Hematopoietic multipotent progenitor cell treated with erythropoietin and hydrocortisone succinate and interleukin-3 and kit ligand, for 6 days (in vitro differentiated cells): ENCODE measurements at regions not wholly inside any gene's neighbourhood (a gene's known extent, or its start where the extent isn't known, plus 50 kb on each side); places are given as distances from the start of the nearest gene placed in this dataset.
"Not testable (repeated sequence)": the region's sequence is repeated elsewhere in the genome, so short reads cannot be mapped to it uniquely, and the experiment has no call there.

Experiments
- DNase-seq: peaks from one replicate; pipeline ENCODE4 v3.0.0-alpha.2; 2015

GRCh38 chr3:101950985-101951733 lies 101.8 kb downstream of the NFKBIZ start:
- no peak for DNase-seq

DNA sequence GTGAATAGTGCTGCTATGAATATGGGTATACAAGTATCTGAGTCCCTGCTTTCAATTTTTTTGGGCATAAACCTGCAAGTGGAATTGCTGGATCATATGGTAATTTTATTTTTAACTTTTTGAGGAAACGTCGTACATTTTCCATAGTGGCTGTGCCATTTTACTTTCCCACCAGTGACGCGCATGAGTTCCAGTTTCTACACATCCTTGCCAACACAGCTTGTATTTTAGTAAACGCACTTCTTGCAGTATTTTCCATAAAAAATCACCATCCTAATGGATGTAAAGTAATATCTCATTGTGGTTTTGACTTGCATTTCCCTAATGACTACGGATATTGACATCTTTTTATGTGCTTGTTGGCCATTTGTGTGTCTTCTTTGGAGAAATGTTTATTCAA lies 105.0 kb downstream of the NFKBIZ start:
- no peak for DNase-seq

DNA sequence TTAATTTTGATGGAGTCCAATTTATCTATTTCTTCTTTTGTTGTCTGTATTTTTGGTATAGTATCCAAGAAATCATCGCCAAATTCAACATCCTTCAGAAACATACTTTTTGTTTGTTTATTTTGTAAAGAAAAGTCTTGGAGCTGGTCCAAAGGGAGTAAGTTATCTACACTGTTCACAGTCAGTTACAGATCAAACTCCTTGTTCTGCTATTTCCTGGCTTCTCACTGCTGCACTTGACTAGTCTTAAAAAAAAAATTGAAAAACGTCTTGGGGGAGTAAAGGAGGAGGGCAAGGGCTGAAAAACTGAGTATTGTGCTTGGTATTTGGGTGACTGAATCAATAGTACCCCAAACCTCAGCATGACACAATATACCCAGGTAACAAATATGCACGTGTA lies 105.6 kb downstream of the NFKBIZ start:
- DNase-seq = no peak

- DNase-seq = no peak
Observed at GRCh38 chr3:101962055-101962454, 112.7 kb downstream of the NFKBIZ start.

DNA sequence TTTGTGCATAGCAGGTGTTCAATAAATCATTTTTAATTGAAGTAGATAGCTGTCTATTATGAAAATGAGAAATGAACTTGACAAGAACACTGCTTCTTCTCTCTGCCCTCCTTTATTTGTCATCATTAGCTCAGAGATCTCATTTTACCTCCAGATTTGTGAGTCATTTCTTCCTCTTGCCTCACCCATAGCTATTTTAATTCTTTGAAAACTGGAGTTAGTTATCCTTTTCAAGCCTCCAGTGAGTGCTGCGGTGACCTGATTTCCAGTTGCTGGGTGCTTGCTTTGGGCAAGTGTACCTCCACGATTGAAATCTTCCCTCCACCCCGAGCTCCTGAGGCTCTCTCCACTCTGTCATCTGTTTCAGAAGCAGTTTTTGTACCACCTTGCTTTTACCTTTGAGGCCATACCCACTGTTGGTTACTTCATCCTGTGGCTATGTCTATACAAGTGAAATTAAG lies 114.6 kb downstream of the NFKBIZ start:
- no peak for DNase-seq

- no peak for DNase-seq
Observed at GRCh38 chr3:101964861-101965260, 115.5 kb downstream of the NFKBIZ start.

DNA sequence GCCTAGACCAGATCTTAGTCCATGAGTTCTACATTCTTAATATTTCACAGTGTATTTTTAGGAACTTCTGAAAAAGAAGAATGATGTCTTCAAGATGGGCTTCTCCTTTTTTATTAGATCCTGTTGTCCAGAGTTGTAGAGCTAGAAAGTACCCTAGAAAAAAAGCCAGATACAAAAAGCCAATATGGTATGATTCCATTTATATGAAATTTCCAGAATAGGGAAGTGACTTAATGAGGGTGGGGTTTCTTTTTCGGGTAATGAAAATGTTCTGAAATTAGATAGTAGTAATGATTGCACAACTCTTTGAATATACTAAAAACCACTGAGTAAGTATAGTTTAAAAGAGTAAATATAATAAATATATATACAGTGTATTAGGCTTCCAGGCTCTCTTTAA lies 116.9 kb downstream of the NFKBIZ start:
- DNase-seq = peak; percentile 15

DNA sequence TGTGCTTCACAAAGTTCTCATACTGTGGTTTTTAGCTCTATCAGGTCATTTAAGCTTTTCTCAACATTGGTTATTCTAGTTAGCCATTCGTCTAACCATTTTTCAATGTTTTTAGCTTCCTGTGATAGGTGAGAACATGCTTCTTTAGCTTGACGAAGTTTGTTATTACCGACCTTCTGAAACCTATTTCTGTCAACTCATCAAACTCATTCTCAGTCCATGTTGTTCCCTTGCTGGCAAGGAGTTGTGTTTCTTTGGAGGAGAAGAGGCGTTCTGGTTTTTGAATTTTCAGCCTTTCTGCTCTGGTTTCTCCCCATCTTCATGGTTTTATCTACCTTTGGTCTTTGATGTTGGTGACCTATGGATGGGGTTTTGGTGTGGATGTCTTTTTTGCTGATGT lies 120.9 kb downstream of the NFKBIZ start:
- DNase-seq = no peak

DNA sequence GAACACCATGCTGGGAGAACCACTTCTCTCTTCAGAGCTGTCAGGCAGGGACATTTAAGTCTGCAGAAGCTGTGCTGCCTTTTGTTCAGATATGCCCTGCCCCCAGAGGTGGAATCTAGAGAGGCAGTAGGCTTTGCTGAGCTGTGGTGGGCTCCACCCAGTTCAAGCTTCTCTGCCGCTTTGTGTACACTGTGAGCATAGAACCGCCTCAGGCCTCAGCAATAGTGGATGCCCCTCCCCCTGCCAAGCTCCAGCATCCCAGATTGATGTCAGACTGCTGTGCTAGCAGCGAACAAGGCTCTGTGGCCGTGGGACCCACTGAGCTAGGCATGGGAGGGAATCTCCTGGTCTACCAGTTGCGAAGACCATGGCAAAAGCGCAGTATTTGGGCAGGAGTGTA lies 121.6 kb downstream of the NFKBIZ start:
- no peak for DNase-seq

DNA sequence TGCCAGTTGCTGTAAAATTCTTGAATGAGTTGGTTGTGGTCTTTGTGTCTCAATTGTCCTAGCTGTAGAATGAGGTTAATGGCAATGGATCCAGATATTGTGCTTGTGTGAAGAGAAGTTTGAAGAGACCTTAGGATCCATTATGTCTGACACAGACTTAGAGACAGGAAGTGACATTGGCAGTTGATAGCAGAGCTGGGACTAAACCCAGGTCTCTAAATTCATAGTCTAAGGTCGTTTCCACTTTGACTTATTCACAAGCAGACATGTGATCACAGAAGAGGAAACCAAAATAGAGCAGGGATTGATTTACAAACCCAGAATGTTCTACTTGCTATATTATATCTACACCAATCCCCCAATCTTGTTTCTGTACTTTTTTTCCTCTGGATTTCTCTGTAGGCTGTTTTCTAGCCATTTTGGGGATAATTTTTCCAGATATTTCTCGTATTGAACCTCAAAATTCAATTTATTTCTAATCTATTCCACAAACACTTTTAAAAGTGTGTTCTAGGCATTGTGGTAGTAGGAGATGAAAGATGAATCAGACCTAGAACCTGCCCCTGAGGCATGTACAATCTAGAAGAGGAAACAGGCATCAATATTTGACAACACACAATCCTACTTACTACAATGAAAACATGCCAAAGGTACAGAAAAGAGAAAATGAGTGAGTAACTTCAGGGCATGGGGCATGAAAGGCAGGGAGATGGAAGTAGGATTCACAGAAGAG lies 123.3 kb downstream of the NFKBIZ start:
- no peak for DNase-seq

GRCh38 chr3:101973163-101973505 lies 123.8 kb downstream of the NFKBIZ start:
- DNase-seq = no peak

- DNase-seq = not testable (repeated sequence)
Observed at GRCh38 chr3:101975415-101975814, 126.1 kb downstream of the NFKBIZ start.

DNA sequence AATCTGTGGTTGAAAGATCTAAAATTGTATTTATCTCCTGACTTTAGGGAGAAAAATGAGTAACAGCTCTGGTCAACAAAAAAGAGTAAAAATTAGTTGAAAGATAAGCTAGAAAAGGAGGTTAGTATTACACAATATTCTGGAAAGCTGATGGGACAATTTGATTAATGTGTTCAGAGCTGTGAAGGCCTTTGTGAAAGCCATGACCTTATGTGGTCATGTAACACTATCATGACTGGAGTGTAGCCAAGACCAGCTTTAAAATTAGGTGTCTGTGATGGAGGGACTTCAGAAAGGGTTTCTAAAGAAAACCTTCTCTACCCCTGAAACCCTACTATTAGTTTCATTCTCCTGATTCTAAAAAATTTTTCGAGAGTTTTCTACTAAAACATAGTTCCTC lies 127.2 kb downstream of the NFKBIZ start:
- DNase-seq = no peak

- DNase-seq = no peak
Observed at GRCh38 chr3:101978348-101978747, 129.0 kb downstream of the NFKBIZ start.

DNA sequence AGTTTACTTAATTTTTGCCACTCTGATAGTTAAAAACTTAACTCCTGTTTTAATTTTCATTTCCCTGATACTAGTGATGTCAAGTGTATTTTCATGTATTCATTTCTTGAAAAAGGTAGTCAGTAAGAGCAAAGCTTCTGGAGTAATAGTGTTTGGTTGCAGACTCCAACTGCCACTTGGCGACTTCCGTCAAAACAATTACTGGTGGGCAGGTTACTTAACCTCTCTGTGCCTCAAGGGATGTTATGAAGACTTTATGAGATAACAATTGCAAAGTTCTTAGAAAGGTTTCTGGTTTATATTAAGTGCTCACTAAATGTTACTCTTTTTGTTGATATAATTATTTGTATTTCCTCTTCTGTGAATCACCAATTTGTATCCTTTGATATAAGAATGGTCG lies 129.7 kb downstream of the NFKBIZ start:
- no peak for DNase-seq

GRCh38 chr3:101984356-101984755 lies 135.0 kb downstream of the NFKBIZ start:
- no peak for DNase-seq

GRCh38 chr3:101988596-101988995 lies 139.3 kb downstream of the NFKBIZ start:
- no peak for DNase-seq

GRCh38 chr3:101989578-101990200 lies 140.4 kb downstream of the NFKBIZ start:
- no peak for DNase-seq

DNA sequence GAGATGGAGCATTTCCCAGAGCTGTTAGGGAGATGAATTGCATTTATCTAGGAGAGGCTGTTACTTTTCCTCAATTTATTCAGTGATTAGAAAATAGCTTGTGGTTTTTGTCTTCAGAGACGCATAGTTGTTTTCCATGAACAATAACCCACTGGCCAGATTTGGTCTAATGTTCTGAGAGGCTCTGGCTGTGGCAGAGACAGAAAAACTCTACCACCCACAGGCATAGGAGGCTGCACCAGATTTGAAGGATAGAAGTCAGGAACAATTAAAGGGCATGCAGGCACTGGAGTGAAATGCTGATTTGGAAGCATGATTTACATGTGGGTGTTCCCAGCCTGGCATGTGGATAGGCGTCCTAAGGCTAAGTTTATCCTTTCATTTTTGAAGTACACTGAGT lies 143.5 kb downstream of the NFKBIZ start:
- no peak for DNase-seq

DNA sequence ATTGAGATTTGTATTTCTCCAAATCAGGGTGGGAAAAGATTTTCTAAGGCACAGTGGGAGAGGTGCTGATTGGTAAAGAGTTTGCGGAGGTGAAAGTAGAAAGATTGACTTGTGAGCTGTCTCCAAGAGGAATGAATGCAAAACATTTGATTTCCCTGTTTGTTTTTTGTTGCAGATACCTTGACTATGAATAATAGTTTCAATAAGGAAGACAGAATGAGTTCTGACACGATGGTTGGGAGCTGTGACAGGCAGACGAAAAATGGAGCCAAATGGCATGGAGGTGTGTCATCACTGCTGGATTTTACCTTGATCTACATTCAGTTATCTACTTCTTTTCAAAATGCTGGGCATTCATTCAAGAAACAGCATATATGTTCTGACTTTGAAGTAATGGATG lies 145.1 kb downstream of the NFKBIZ start:
- no peak for DNase-seq

DNA sequence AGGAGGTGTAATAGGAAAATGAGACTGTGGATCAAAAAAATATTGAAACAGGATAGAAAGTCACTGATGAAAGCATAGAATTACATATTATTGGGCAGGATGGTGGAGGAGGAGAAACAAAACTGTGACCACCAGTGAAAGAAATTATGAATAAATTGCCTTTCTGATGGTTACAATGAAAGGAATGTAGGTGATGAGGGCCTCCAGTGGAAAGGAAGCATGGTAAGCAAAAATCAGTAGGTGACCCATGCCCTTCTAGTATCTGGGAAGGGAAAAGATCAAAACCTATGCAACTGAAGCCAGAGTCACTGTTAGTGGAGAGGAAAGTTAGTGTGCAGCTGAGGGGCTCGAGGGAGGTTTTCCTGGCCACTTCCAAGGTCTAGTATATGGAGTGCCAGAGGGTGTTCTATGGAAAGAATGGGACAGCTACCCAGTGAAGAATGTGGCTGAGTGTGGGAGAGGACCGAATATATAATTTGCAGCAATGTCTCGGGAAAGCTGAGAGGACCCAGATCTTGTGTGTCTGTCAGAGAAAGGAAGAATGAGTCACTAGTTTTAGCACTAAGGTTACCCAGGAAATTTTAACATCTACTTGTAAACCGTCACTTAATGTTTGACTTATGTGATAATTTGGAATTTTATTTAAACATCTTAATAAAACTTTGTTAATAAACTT lies 146.2 kb downstream of the NFKBIZ start:
- DNase-seq = no peak

DNA sequence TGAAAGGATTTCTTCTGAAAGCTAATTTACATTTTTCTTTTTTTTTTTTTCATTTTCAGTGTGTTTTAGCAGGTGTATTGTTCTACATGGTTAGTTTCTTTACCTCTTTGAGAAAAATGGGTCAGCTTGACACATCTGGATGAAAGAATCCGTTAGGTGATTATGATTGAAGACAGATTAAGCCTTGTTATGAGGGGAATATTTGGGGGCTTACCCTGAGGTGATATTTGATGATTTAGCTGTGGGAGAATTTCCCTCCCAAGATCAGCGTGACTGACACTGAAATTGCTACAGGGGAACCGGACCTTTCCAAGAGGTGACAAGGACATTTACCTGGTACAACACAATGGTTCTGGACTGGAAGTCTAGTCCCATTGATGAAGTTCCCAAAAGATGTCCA lies 147.5 kb downstream of the NFKBIZ start:
- DNase-seq = no peak

GRCh38 chr3:101998256-101998926 lies 149.1 kb downstream of the NFKBIZ start:
- DNase-seq = no peak
